Heart left ventricle (tissue), 13 donors: ENCODE measurements at regions not wholly inside any gene's neighbourhood (a gene's known extent, or its start where the extent isn't known, plus 50 kb on each side); places are given as distances from the start of the nearest gene placed in this dataset.

Experiments used
- CTCF ChIP-seq, 12 donors: fragments of 200-600 bp; sonication (generic) in 4 of 12; IDR thresholded peaks; one replicate each; pipeline versions ENCODE4 v1.5.0 to v1.8.0; 2018 to 2022; ENCODE audit warnings: antibody characterized with exemption in 12 of 12, mild to moderate bottlenecking in 5 of 12
- POLR2A ChIP-seq, 2 donors: fragments of 450-650 bp; IDR thresholded peaks; one replicate each; pipeline ENCODE4 v1.6.1; 2017; ENCODE audit warnings: antibody characterized with exemption in 2 of 2, mild to moderate bottlenecking in 2 of 2, moderate library complexity in 2 of 2
- donor health status: ischemic (EF 13 %, LVEDD 7.1; RV severe dilation, severe dysfunction).
- donor health status: DM: no; HTN: yes; CAD: no.
- donor health status: DM: no; HTN: no; CAD: no.
- donor health status: ischemic (EF 25% LVEDD 6.9; RV normal size, moderate dysfunction).
- donor health status: ischemic (EF 25% LVEDD 5.7; RV mildly dilated, moderate dysfunction).
- donor health status: ischemic (EF 35%, LVEDD 5.7; RV mildly dilated, moderate dysfunction).
- donor health status: nonischemic (EF 11% LVEDD 7.7; RV severe dilation, severe dysfunction).
- donor health status: DM: yes; HTN: yes; CAD: no.
- donor health status: PGD.
- donor health status: ischemic (EF 29% LVEDD 5.4; RV normal size, mild dysfunction).
- donor health status: nonischemic (EF 23%, LVEDD 6.1; RV moderate dilation, normal function).

GRCh38 chr6:14819001-14819400 is 426.9 kb upstream of the JARID2 start:
- TF ChIP-seq CTCF (IDR thresholded peaks at IDR 0.05): no peak
- TF ChIP-seq POLR2A (IDR thresholded peaks at IDR 0.05): no peak
